ENCODE measurements at regions not wholly inside any gene's neighbourhood (a gene's known extent, or its start where the extent isn't known, plus 50 kb on each side); places are given as distances from the start of the nearest gene placed in this dataset.

GRCh38 chr7:52752891-52753290, 282.5 kb upstream of the POM121L12 start:
- no peak for TF ChIP-seq HDGF (IDR thresholded peaks at IDR 0.05; ENCODE audit: borderline replicate concordance)
- TF ChIP-seq BHLHE40 (IDR thresholded peaks at IDR 0.05; ENCODE audit: borderline replicate concordance) = no peak
- no peak for TF ChIP-seq SP1 (IDR thresholded peaks at IDR 0.05)
- TF ChIP-seq NFRKB (IDR thresholded peaks at IDR 0.05) = no peak
- TF ChIP-seq SUZ12 (IDR thresholded peaks at IDR 0.05) = no peak
- no peak for TF ChIP-seq PKNOX1 (IDR thresholded peaks at IDR 0.05)

Data from HEK293T (cell line).